GM19238 (cell line): ENCODE measurements at regions not wholly inside any gene's neighbourhood (a gene's known extent, or its start where the extent isn't known, plus 50 kb on each side); places are given as distances from the start of the nearest gene placed in this dataset.
"Not testable (repeated sequence)": the region's sequence is repeated elsewhere in the genome, so short reads cannot be mapped to it uniquely, and the experiment has no call there.

Source experiments
- DNase-seq: peaks from one replicate; pipeline ENCODE4 v3.0.0; 2011; ENCODE audit warnings: low spot score; ENCODE audit not compliant: insufficient read length

DNA sequence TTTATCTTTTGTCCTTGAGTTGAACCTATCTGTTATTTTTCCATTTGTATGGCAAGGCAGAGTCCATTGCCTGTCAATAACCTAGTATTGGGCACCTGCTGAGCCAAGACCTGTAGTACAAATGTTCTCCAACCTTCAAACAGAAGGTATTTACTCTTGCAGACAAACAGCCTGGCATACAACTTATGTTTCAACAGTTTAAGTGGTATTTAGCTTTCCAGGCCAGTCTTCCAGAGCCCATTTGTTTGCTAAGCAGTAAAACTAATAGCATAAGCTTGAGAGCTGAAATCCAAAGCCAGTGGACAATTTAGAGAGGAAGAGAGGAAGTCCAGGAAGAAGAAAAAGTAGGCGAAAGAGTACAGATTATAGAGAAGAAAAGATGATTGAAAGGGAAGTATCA is 979.3 kb downstream of the GLUD2 start:
- DNase-seq = no peak

DNA sequence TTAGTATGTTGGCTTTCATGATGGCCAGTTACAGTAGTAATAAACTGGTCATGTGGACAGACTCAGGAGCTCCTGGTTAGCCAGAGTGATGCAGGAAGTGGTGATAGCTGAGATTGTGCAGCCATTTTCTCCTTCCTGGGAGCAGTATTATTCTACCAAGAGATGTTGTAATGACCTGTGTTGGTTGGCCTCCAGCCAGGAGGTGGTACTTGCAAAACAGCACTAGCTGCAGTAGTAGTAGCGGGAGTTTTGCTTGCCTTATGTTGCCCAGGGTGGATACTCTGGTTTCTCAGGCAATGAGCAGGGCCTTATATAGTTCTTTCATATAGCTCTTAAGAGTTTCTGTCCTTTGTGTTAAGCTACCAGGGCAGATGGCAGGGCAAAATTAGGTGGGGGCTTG is 998.8 kb downstream of the GLUD2 start:
- DNase-seq = no peak

DNA sequence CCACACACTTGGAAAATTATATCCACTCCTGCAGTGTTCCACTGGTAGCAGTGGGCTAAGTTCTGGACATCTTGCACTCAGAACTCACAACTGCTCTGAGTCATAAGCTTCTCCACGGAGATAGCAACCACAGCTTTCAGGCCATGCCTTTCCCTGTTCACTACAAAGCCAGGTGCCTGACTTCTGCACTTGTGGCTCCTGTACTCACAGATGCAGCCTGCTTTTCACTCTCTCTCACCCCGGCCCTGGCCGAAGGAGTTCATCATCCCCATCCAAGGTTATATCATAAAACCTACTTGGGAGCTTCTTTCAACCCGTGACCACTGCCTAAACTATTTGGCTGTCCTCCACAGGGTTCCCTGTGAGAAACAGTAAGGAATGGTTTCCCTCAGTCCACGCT is 999.4 kb downstream of the GLUD2 start:
- no peak for DNase-seq

DNA sequence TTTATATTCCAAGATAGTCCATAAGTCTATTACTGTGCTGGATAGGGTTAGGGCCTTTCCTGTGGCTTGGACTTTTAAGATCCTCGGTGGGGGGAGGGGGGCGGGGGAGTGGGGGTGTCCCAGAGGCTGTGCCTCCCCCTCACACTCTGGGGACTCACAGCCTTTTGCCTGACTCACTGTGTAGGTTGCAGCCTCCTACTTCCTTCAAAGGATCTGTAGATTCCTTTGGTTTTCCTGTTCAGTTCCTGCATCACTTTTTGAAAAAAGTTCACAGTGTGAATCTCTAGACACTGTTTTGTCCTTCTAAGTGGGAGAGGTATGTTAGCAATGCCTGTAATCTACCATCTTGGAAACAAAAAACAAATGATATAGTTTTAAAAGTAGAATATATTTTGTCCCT is 999.9 kb downstream of the GLUD2 start:
- no peak for DNase-seq

DNA sequence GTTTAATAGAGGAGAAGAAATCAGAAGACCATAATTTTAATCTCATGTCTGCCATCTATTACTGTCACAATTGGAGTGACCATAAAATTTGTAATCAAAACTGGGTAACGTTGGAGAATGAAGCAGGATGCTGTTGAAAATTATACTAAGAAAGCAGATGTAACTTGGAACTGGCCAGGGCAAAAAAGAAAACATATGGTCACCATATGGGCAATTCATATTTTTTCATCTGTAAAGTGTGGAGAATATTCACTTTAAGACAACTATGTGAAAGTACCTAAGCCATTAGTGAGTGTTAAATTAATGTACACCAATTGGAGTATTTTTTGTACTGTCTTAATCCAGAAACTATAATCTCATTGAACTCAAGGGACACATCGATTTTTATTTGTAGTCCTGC is 1008.0 kb downstream of the GLUD2 start:
- no peak for DNase-seq

DNA sequence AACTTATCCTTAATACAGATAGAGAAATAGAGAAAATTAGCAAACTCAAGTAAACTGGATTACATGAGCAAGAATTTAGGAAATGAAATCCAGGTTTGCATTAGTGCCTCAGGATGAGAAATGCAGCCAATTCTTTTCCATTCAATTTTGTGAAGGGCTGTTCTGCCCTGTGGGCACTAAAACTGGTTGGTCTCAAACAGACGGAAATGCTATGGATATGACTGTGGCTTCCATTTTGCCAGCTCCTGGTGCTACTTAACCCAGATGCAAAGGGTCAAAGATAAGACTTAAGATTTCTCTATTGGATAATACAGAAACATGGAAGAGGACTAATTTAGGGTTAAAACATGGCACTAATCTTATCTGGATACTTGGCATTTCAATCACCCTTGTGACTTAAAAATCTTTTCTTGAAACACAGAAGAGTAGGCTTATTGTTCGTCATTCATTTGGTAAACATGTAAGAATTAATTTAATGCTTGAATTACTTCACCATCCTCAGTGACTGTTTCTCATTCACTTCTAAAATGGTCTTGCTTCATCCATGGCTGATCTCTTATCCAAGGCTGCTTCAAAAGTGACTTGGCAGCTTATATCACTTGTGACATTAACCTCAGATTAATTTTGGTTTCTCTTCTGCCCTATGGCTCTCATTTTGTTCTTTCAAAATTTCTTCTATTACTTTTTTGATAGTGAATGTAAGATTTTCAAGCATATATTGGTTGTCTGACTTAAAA is 1008.7 kb downstream of the GLUD2 start:
- DNase-seq = no peak

DNA sequence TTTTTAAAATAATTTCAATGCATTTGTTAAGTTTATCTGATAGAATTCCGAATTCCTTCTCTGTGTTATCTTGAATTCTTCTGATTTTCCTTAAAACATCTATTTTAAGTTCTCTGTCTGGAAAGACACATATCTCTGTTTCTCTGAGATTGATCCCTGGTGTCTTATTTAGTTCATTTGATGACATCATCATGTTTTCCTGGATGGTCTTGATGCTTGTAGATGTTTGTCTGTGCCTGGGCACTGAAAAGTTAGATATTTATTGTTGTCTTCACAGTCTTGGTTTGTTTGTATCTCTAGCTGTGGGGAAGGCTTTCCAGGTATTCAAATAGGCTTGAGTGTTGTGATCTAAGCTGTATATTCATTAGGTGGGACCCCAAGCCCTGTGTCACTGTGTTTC is 1028.8 kb downstream of the GLUD2 start:
- no peak for DNase-seq

DNA sequence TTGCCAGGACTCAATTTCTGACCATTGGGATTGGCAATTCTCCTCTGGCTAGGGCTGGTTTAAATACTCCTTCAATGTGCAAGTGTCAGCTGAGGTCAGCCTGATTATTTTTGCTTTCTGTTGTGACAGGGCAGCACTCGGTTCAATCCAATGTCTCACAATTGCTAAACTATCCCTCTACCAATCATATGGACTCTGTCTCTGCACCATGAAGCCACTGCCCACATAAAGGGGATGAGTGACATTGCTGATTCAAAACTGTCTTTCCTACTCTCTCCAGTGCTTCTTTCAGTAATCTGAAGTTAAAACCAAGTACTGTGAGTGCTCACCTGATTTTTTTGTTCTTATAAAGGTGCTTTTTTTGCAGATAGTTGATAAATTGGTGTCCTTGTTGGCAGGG is 1030.7 kb downstream of the GLUD2 start:
- DNase-seq = no peak

DNA sequence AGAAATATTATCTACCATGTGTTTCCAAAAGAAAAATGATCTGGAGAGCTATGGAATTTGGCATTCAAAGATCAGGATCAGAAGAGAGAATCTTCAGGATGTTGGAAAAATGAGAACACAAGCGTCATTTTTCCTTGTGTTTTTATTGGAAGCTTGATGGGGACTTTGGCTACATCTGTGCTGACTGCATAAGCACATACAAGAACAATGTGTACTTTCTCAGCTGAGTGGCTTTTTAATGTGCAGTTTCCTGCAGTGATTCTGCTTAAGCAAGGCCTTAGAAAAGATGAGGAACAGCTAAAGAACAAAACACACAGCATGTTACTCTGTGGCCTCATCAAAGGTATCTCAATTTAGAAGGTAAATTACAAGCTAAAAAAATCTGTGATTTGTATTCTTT is 1039.9 kb downstream of the GLUD2 start:
- DNase-seq = no peak

DNA sequence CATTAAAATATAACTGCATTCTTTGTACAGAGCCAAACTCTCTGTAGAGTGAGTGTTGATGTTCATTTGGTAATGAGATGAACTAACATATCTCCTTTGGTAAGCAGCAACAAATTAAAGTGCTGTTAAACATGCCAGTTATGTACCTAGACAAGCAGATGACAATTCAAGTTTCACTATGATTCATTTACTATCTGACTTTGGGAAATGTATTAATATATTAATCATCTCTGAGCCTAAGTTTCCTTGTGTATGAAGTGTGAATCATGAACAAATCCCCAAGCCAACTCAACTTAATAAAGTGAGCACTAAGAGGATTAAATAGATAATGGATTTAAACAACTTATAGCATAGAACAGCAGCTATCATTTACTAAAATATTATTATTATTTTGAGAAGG is 1044.2 kb downstream of the GLUD2 start:
- DNase-seq = no peak

DNA sequence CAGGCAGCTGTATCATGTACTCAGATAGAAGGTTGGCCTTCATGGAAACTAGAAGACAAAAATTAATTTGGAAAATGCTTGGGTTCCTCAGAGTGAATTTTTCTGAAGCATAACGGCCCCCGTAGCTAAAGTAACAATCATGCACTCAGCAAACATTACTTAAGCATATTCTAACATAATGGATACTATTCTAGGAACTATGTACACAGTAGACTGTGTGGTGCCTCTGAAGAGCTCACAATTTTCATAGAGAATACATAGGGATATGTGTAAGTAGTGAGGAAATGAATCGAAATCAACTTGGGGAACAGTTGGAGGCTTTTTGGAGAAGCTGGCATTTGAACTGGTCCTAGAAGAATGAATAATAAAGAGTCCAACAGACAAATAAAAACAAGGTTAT is 1045.0 kb downstream of the GLUD2 start:
- DNase-seq = no peak

DNA sequence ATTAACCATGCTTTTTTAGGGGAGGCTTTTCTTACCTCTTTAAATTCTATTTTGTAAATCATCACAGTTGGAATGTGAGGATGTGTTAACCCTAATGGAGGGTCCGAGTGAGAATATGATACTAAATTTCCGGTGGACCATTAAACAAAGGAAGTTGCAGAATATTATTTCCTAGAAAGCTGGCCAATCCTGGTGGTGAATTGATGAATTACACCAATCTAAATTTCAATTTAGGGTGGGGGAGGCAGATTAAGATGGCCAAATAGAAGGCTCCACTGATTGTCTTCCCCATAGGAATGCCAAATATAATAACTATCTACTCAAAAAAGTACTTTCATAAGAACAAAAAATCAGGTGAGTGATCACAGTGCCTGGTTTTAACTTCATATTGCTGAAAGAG is 1045.6 kb downstream of the GLUD2 start:
- DNase-seq = no peak

DNA sequence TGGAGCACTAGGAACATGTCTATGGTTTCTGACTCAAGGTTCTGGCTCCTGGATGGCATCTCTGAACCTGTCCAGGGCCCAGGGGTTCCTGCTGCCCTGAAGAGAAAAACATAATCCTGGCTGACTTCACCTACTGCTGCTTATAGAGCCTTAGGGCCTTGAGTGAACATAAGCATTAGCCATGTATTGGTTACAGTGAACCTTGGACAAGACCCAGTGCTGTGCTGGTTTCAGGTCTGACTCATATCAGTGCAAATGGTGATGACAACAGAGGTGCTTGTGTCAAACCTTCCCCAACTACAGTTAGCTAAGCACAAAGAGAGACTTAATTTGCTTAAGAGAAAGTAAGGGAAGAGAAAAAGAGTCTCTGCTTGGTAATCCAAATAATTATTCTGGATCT is 1047.2 kb downstream of the GLUD2 start:
- DNase-seq = no peak

DNA sequence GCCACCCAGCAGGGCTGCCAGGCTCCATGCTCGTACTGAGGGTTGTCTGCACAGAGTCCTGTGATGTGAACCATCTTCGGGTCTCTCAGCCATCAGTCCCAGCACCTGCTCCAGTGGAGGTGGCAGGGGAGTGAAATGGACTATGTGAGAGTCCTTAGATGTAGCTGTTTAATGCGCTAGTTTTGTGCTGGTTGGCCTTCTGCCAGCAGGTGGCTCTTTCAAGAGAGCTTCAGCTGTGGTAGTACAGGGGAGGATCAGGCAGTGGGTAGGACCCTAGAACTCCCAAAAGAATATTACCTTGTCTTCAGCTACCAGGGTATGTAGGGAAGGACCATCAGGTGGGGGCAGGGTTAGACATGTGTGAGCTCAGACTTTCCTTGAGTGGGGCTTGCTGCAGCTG is 1066.0 kb downstream of the GLUD2 start:
- no peak for DNase-seq

DNA sequence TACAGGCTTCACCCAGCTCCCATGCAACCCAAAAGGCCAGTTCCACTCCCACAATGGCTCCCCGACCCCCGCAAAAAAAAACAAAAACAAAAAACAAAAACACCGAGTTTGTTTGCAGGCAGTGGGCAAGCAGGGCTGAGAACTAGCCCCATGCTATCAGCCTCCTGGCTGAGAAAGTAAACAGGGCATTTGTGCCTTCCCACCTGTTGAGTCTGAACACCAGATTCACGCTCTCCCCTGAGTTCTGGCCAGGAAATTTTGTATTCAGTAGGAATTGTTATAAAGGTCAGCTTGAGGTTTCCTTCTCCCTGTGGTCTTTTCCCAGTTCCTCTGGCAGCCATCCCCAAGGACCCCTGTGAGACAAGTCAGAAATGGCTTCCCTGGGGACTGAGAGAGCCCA is 1066.5 kb downstream of the GLUD2 start:
- DNase-seq = no peak

DNA sequence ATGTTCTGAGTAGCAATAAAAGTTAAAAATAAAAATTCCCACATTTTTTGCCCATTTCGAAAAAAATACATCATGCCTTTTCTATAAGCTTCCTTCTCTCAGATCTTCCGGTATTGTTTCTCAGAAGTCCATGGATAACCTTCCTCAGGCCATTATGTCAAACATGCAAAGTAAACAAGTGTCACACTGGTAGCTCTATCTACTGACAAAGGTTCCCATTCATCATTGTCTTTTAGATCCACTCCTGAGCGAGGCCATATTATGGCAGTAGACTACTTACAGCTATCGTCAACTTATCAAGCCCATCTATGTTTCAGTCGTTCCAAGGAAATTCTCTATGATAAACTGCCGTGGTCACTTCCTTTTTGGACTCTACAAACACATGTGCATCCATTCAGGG is 1068.2 kb downstream of the GLUD2 start:
- no peak for DNase-seq

DNA sequence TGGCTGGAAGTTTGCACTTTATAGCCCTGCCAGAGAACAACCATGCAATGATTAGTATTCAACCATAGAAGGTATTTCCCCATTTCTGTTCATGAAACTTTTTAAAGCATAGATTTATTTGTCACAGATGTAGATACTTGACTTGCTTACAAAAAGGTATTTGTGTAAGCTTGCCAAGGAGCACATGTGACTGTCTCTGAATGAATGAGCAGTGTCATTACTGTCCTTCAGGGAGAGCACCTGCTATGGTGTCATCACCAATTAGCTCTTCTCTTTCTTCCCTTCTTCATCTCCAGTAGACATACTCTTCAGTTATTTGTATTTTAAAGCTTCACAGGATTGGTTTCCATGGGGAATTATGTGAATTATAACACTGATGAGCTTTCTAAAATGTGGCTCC is 1064.7 kb upstream of the GRIA3 start:
- no peak for DNase-seq

DNA sequence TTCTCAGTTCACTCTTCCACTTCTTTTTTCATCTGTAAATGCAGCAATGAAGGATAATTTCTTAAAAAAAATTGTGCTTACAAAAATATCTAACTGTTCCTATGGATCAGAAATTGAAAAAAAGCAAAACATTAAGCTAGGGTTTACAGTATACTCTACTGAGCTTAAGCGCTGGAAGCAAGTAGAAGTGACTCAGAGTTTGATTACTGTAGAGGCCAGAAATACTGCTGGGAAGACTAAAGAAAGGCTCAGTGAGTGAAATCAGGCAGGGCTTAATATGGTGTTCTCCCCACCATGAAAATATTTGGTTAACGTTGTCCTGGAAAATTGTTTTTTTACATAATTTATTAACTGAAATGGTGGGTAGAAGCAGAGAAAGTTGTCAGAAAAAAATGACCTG is 1061.8 kb upstream of the GRIA3 start:
- no peak for DNase-seq

DNA sequence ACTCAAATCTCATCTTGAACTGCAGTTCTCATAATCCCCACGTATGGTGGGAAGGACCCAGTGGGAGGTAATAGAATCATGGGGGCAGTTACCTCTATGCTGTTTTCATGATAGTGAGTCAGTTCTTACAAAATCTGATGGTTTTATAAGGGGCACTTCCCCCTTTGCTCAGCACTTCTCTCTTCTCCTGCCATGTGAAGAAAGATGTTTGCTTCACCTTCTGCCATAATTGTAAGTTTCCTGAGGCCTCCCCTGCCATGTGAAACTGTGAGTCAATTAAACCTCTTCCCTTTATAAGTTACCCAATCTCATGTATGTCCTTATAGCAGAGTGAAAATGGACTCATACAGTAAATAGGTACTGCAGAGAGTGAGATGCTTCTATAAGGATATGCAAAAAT is 1050.6 kb upstream of the GRIA3 start:
- DNase-seq = no peak

DNA sequence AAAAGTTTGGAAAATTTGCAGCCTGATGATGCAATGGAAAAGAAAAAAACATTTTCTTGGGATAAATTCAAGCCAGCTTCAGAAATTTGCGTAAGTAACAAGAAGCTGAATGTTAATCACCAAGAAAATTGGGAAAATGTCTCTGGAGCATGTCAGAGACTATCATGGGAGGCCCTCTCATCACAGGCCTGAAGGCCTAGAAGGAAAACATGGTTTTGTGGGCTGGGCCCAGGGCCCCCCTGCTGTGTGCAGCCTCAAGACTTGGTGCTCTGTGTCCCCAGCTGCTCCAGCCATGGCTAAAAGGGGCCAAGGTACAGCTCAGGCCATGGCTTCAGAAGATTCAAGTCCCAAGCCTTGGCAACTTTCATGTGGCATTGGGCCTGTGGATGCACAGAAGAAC is 1049.8 kb upstream of the GRIA3 start:
- DNase-seq = no peak

DNA sequence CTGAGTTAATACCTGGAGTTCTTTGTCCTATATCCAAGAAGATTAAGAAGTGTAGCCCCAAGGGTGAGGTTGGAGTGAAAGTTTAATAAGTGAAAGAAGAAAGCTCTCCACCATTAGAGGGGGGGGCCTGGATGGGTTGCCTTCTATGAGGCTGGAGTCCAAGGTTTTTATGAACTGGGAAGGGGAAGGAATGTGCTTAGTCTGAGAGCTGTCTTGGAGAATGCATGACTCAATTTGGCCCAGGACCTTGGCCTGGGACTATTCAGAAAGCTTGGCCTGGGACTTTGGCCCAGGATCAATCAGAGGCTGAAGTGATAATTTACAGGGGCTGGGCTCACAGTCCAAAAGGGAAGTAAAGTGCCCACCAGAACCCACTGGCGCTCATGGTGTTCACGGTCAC is 1049.0 kb upstream of the GRIA3 start:
- DNase-seq = no peak

DNA sequence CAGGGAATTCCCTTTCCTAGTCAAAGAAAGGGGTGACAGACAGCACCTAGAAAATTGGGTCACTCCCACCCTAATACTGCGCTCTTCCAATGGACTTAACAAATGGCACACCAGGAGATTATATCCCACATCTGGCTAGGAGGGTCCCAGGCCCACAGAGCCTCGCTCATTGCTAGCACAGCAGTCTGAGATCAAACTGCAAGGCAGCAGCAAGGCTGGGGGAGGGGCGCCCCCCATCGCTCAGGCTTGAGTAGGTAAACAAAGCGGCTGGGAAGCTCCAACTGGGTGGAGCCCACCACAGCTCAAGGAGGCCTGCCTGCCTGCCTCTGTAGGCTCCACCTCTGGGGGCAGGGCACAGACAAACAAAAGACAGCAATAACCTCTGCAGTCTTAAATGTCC is 1043.9 kb upstream of the GRIA3 start:
- not testable (repeated sequence) for DNase-seq

DNA sequence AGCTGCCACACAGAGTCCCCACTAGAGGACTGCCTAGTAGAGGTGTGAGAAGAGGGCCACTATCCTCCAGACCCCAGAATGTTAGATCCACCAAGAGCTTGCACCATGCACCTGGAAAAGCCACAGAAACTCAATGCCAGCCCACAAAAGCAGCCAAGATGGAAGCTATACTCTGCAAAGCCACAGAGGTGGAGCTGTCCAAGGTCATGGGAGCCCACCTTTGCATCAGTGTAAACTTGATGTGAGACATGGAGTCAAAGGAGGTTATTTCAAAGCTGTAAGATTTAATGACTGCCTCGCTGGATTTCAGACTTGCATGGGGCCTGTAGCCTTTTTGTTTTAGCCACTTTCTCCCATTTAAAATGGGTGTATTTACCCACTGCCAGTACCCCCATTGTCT is 1030.1 kb upstream of the GRIA3 start:
- DNase-seq = no peak

DNA sequence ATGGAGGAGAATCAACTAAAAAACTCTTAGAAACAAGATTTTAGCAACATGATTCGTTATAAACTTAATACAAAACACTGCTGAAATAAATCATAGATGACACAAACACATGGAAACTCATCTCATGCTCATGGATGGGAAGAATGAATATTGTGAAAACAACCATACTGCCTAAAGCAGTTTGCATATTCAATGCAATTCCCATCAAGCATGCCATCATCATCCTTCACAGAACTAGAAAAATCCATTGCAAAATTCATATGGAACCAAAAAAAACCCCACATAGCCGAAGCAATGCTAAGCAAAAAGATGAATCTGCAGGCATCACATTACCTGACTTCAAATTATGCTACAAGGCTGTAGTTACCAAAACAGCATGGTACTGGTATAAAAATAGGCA is 1015.8 kb upstream of the GRIA3 start:
- no peak for DNase-seq
